ENCODE measurements at regions not wholly inside any gene's neighbourhood (a gene's known extent, or its start where the extent isn't known, plus 50 kb on each side); places are given as distances from the start of the nearest gene placed in this dataset.

DNA sequence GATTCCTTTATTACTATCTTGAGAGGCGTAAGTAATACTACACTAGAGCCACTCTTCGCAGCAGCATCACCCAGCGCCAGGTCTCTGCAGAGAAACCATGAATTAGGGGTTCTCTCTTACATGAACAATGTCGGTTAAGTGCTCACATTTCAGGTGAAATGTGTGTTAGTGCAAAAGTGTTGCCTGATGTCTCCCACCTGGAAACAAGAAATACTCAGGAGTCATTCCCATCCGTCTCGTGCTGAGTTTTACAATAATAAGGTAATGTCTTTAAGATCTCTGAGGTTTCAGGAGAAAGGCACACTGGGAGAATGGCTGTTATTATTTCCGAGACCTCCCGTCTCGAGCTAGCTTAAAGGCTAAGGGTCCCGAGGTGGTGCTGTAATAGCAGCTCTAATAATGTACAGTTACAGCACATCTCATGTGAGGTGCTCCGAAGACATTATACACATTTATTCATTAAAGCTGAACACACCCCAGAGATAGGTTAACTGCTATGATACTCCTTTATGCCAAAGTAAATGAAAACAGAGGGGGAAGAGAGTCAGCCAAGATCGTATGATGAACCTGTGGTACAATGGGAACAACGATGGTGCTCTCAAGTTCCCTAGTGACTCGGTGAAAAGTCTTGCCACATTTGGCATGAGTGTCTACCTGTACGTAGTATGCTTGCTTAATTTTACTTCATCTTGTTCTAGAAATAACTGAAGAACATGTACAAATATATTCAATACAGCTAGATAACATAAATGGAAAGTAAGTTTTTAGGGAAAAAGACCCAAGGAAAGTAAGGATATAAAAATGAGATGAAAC, 458.3 kb upstream of the CITED2 start:
- TF ChIP-seq, protein P1, sequence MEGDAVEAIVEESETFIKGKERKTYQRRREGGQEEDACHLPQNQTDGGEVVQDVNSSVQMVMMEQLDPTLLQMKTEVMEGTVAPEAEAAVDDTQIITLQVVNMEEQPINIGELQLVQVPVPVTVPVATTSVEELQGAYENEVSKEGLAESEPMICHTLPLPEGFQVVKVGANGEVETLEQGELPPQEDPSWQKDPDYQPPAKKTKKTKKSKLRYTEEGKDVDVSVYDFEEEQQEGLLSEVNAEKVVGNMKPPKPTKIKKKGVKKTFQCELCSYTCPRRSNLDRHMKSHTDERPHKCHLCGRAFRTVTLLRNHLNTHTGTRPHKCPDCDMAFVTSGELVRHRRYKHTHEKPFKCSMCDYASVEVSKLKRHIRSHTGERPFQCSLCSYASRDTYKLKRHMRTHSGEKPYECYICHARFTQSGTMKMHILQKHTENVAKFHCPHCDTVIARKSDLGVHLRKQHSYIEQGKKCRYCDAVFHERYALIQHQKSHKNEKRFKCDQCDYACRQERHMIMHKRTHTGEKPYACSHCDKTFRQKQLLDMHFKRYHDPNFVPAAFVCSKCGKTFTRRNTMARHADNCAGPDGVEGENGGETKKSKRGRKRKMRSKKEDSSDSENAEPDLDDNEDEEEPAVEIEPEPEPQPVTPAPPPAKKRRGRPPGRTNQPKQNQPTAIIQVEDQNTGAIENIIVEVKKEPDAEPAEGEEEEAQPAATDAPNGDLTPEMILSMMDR (IDR thresholded peaks at IDR 0.05; ENCODE audit: low read length) = no peak
- no peak for TF ChIP-seq EZH2phosphoT487 (IDR thresholded peaks at IDR 0.05; ENCODE audit: low read length)
- TF ChIP-seq EZH2 (optimal IDR thresholded peaks at IDR 0.05; ENCODE audit: low read depth, low read length) = no peak
- no peaks in the 10 kb centered on the region for H3K9me2 ChIP-seq (replicated peaks; ENCODE audit: insufficient read depth, low read length)
- H3K36me3 ChIP-seq (replicated peaks; ENCODE audit: insufficient read depth, low read length) = no peaks in the 10 kb centered on the region
- DNase-seq = no peak
- H3K4me2 ChIP-seq (ENCODE audit: low read depth, low read length) = no peak overlapping the region
- no peaks in the 10 kb centered on the region for H3K79me2 ChIP-seq (ENCODE audit: low read length)
- H3K4me1 ChIP-seq (ENCODE audit: low read length) = no peaks in the 10 kb centered on the region
- H3K9me3 ChIP-seq (replicated peaks; ENCODE audit: insufficient read depth, low read length) = no peaks in the 10 kb centered on the region
- no peak overlapping the region for H3K9ac ChIP-seq (ENCODE audit: low read length)
- H3F3A ChIP-seq (ENCODE audit: insufficient read depth, low read length) = no peaks in the 10 kb centered on the region
- no peak overlapping the region for H3K27ac ChIP-seq (ENCODE audit: low read length)
- no peaks in the 10 kb centered on the region for H3K27me3 ChIP-seq (replicated peaks; ENCODE audit: insufficient read depth, low read length)
- no peaks in the 10 kb centered on the region for H4K20me1 ChIP-seq (ENCODE audit: insufficient read depth, low read length)
- no peak overlapping the region for H3K4me3 ChIP-seq (ENCODE audit: low read length)
- no peak overlapping the region for H2AFZ ChIP-seq (ENCODE audit: low read length)

DNA sequence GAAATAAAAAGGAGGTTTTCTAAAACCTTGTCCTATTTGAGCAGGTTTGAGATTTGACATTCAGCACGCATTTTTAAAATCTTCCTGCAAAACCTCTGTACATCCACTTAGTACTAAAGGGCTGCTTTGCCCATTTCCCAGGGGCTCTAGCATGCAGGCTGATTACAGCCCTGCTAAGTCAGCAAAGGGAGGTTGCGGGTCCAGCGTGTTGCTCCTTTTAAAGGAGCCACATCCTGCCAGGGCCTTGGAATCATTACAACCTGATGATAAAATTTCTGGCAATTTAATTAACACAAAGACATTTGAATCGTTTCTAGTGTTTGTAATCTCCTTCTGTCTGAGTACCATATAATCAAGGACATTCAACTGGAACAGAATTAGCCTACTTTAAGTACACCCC, 455.1 kb upstream of the CITED2 start:
- no peaks in the 10 kb centered on the region for H4K20me1 ChIP-seq (ENCODE audit: insufficient read depth, low read length)
- H3K36me3 ChIP-seq (replicated peaks; ENCODE audit: insufficient read depth, low read length) = no peaks in the 10 kb centered on the region
- DNase-seq = no peak
- H3K4me3 ChIP-seq (ENCODE audit: low read length) = no peak overlapping the region
- no peak overlapping the region for H3K27ac ChIP-seq (ENCODE audit: low read length)
- H3K4me1 ChIP-seq (ENCODE audit: low read length) = no peaks in the 10 kb centered on the region
- H3K27me3 ChIP-seq (replicated peaks; ENCODE audit: insufficient read depth, low read length) = no peaks in the 10 kb centered on the region
- H3K9ac ChIP-seq (ENCODE audit: low read length) = no peak overlapping the region
- H3K79me2 ChIP-seq (ENCODE audit: low read length) = no peaks in the 10 kb centered on the region
- H3K4me2 ChIP-seq (ENCODE audit: low read depth, low read length) = no peak overlapping the region
- no peaks in the 10 kb centered on the region for H3K9me3 ChIP-seq (replicated peaks; ENCODE audit: insufficient read depth, low read length)
- no peaks in the 10 kb centered on the region for H3K9me2 ChIP-seq (replicated peaks; ENCODE audit: insufficient read depth, low read length)
- H2AFZ ChIP-seq (ENCODE audit: low read length) = no peak overlapping the region
- no peak for TF ChIP-seq EZH2 (optimal IDR thresholded peaks at IDR 0.05; ENCODE audit: low read depth, low read length)
- no peak for TF ChIP-seq EZH2phosphoT487 (IDR thresholded peaks at IDR 0.05; ENCODE audit: low read length)
- TF ChIP-seq, protein P1 (IDR thresholded peaks at IDR 0.05; ENCODE audit: low read length) = no peak
- no peaks in the 10 kb centered on the region for H3F3A ChIP-seq (ENCODE audit: insufficient read depth, low read length)

DNA sequence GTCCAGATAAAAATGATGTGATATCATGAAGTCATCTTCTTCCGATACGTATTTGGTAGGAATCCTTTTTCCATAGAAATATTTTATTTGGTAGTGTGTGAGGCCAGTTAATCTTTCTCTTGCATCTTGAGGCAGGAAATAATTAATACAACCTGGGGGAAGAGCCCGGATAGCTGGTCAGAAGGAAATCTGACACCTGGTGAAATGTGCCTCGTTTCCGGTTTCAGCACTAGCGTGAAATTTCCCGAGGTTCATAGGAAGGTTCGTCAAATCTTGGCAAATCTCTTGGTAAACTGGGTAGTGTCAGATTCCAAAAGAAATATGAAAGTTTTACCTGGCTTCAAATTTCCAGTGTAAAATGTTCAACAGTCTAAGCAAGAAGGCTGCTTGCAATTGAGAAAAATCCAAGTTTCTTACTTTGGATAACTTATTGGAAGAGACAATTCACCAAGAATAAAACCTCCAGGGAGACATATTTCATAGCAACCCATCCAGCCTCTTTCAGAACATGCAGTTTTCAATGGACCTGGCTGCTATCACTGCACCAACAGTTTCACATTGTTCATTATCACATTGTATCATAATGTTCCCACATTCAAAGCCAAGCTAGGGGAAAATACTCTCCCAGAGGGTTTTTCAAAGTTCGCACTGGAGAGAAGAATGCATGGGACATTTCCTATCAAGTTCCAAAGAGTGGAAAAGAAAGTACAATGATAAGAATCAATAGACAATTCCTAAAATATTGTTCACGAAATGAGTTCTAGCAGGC, 454.5 kb upstream of the CITED2 start:
- Histone ChIP-seq H3K9me3 (replicated peaks; ENCODE audit: insufficient read depth, low read length) (no peaks in the 10 kb centered on the region), H2AFZ (ENCODE audit: low read length) (no peak overlapping the region), H3K36me3 (replicated peaks; ENCODE audit: insufficient read depth, low read length) (no peaks in the 10 kb centered on the region), H3K9ac (ENCODE audit: low read length) (no peak overlapping the region), H3K27me3 (replicated peaks; ENCODE audit: insufficient read depth, low read length) (no peaks in the 10 kb centered on the region), H4K20me1 (ENCODE audit: insufficient read depth, low read length) (no peaks in the 10 kb centered on the region), H3K4me1 (ENCODE audit: low read length) (no peaks in the 10 kb centered on the region), H3K4me2 (ENCODE audit: low read depth, low read length) (no peak overlapping the region), H3K4me3 (ENCODE audit: low read length) (no peak overlapping the region), H3K79me2 (ENCODE audit: low read length) (no peaks in the 10 kb centered on the region), H3F3A (ENCODE audit: insufficient read depth, low read length) (no peaks in the 10 kb centered on the region), H3K27ac (ENCODE audit: low read length) (no peak overlapping the region), H3K9me2 (replicated peaks; ENCODE audit: insufficient read depth, low read length) (no peaks in the 10 kb centered on the region)
- DNase-seq = no peak
- TF ChIP-seq EZH2 (optimal IDR thresholded peaks at IDR 0.05; ENCODE audit: low read depth, low read length) (no peak), EZH2phosphoT487 (IDR thresholded peaks at IDR 0.05; ENCODE audit: low read length) (no peak)
- TF ChIP-seq, protein P1 (IDR thresholded peaks at IDR 0.05; ENCODE audit: low read length) = no peak
